GM12875 (cell line): ENCODE measurements at regions not wholly inside any gene's neighbourhood (a gene's known extent, or its start where the extent isn't known, plus 50 kb on each side); places are given as distances from the start of the nearest gene placed in this dataset.

Experiments
- H3K4me3 ChIP-seq: one replicate; pipeline ENCODE4 v1.5.1; 2011; ENCODE audit warnings: low read depth, low read length, control low read depth
- TF ChIP-seq, protein P1 (sequence below): IDR thresholded peaks from 2 replicates; pipeline ENCODE4 v1.5.1; 2011; ENCODE audit warnings: low read depth, mild to moderate bottlenecking, control low read depth, inconsistent platforms, low read length, moderate library complexity, borderline replicate concordance; ENCODE audit not compliant: insufficient read depth

GRCh38 chr5:9930156-9930555 is 300.0 kb upstream of the TAS2R1 start:
- H3K4me3 ChIP-seq, result no peak overlapping the region
- TF ChIP-seq, protein P1, sequence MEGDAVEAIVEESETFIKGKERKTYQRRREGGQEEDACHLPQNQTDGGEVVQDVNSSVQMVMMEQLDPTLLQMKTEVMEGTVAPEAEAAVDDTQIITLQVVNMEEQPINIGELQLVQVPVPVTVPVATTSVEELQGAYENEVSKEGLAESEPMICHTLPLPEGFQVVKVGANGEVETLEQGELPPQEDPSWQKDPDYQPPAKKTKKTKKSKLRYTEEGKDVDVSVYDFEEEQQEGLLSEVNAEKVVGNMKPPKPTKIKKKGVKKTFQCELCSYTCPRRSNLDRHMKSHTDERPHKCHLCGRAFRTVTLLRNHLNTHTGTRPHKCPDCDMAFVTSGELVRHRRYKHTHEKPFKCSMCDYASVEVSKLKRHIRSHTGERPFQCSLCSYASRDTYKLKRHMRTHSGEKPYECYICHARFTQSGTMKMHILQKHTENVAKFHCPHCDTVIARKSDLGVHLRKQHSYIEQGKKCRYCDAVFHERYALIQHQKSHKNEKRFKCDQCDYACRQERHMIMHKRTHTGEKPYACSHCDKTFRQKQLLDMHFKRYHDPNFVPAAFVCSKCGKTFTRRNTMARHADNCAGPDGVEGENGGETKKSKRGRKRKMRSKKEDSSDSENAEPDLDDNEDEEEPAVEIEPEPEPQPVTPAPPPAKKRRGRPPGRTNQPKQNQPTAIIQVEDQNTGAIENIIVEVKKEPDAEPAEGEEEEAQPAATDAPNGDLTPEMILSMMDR, result no peak

- no peak overlapping the region for H3K4me3 ChIP-seq
- TF ChIP-seq, protein P1, result no peak
Measured at GRCh38 chr5:9928326-9928725, 298.2 kb upstream of the TAS2R1 start.

DNA sequence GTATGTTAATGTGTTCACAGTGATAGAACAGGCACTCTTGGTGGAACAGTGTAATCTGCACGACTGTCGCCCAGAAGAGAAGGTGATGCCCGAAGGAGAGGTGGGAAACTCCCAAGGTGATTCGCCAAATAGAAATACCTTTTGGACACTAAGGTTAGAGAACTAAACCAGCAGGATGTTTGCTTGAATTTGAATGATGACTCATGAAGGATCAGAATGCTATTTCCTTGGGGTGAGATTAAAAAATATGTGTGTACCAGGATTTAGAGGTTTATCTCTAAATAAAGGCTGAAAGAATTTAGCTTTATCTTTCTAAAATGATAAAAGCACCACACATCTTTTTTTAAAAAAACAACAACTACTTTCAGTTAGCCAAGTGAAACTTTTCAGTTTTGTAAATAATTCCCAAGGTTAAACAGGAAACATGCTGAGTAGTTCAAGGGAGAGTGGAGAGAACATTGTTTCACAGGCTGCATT is 297.4 kb upstream of the TAS2R1 start:
- TF ChIP-seq, protein P1, result no peak
- no peak overlapping the region for H3K4me3 ChIP-seq

GRCh38 chr5:9927106-9927505 is 297.0 kb upstream of the TAS2R1 start:
- TF ChIP-seq, protein P1, result no peak
- no peak overlapping the region for H3K4me3 ChIP-seq

GRCh38 chr5:9924614-9925013 is 294.5 kb upstream of the TAS2R1 start:
- TF ChIP-seq, protein P1, result no peak
- H3K4me3 ChIP-seq, result no peak overlapping the region

GRCh38 chr5:9922719-9923118 is 292.6 kb upstream of the TAS2R1 start:
- TF ChIP-seq, protein P1, result 0 out of 2 replicates have a peak, but pooled peaks have one; percentile 8
- H3K4me3 ChIP-seq, result no peak overlapping the region

DNA sequence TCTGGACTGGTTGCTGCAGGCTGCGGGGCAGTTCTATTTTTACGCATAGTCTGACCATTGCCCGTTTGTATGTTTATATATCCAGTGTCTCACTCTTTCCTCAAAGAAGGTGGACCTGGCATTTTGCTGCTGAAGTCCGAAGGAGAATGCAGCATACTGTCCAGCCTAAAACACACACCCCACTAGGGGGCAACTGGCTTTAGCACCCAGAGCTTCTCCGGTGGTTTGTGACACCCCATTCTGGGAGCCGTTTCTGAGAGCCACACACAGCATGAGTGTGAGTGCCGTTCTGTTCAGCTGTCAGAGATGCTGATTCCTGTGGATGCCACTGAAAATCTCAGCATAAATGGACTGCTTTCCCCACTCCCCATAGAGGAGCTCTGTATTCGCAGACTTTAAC is 290.5 kb upstream of the TAS2R1 start:
- TF ChIP-seq, protein P1, result 0 out of 2 replicates have a peak, but pooled peaks have one; percentile 7
- no peak overlapping the region for H3K4me3 ChIP-seq
